HEK293 (cell line): ENCODE measurements at regions not wholly inside any gene's neighbourhood (a gene's known extent, or its start where the extent isn't known, plus 50 kb on each side); places are given as distances from the start of the nearest gene placed in this dataset.

ENCODE experiments used
- CTCF ChIA-PET: fragments of 350-600 bp; formaldehyde crosslinking; extraction: SDS; loops from one replicate; lab custom pipeline; 2021; ENCODE audit warnings: antibody characterized with exemption; lab: Yijun Ruan, JAX
- POLR2A ChIA-PET: fragments of 300-600 bp; formaldehyde crosslinking; extraction: SDS; loops from one replicate; lab custom pipeline; 2020; ENCODE audit warnings: antibody characterized with exemption, inconsistent platforms; lab: Yijun Ruan, JAX
- H3K27ac ChIP-seq: fragments of 200-500 bp; sonication (Bioruptor generic); 2 replicates; pipeline ENCODE4 v1.5.1; 2014; ENCODE audit warnings: low read depth, low read length, control low read depth, inconsistent platforms; ENCODE audit errors: extremely low read depth
- H3K36me3 ChIP-seq, 2 experiments: fragments of 200-500 bp in 1 of 2; sonication (Bioruptor generic) in 1 of 2; 1 replicate in 1 of 2; 2 replicates in 1 of 2; pipeline ENCODE4 v1.5.1; 2014 to 2017; ENCODE audit warnings: inconsistent platforms in 2 of 2, low read length in 2 of 2; ENCODE audit not compliant: control insufficient read depth in 2 of 2, insufficient read depth in 1 of 2
- H3K4me1 ChIP-seq: fragments of 200-500 bp; sonication (Bioruptor generic); 2 replicates; pipeline ENCODE4 v1.5.1; 2014; ENCODE audit warnings: mild to moderate bottlenecking, low read length, inconsistent platforms; ENCODE audit not compliant: control insufficient read depth, insufficient read depth
- H3K4me3 ChIP-seq: 2 replicates; pipeline ENCODE4 v1.5.1; 2011; ENCODE audit warnings: low read depth, mild to moderate bottlenecking, control low read depth, low read length, moderate library complexity
- H3K9me3 ChIP-seq: fragments of 200-500 bp; sonication (Bioruptor generic); 2 replicates; pipeline ENCODE4 v1.5.1; 2014; ENCODE audit warnings: low read depth, low read length, inconsistent platforms; ENCODE audit not compliant: control insufficient read depth, insufficient read depth
- BCL11A ChIP-seq: fragments of 450-650 bp; formaldehyde crosslinking; IDR thresholded peaks from 2 replicates; pipeline ENCODE4 v1.5.1; 2016; ENCODE audit warnings: low read depth, missing biosample characterization, missing genetic modification characterization
- FEZF1 ChIP-seq: fragments of 450-650 bp; formaldehyde crosslinking; IDR thresholded peaks from 2 replicates; pipeline ENCODE4 v1.5.1; 2016; ENCODE audit warnings: missing biosample characterization, missing genetic modification characterization
- GLIS2 ChIP-seq: fragments of 450-650 bp; formaldehyde crosslinking; IDR thresholded peaks from 2 replicates; pipeline ENCODE4 v1.5.1; 2016; ENCODE audit warnings: missing biosample characterization, missing genetic modification characterization
- HOXD13 ChIP-seq: sonication (generic); formaldehyde crosslinking; IDR thresholded peaks from 2 replicates; pipeline ENCODE4 v1.8.0; 2022; ENCODE audit warnings: missing genetic modification reagents, borderline replicate concordance
- KLF1 ChIP-seq: fragments of 450-650 bp; formaldehyde crosslinking; IDR thresholded peaks from 2 replicates; pipeline ENCODE4 v1.5.1; 2016; ENCODE audit warnings: missing biosample characterization, missing genetic modification characterization
- YY1 ChIP-seq: fragments of 450-650 bp; formaldehyde crosslinking; IDR thresholded peaks from 2 replicates; pipeline ENCODE4 v1.5.1; 2018; ENCODE audit warnings: missing biosample characterization, missing genetic modification characterization
- ZBTB20 ChIP-seq: fragments of 450-650 bp; formaldehyde crosslinking; IDR thresholded peaks from 2 replicates; pipeline ENCODE4 v1.5.1; 2016; ENCODE audit warnings: missing biosample characterization, missing genetic modification characterization
- ZNF10 ChIP-seq: fragments of 450-650 bp; formaldehyde crosslinking; IDR thresholded peaks from 2 replicates; pipeline ENCODE4 v1.5.1; 2017; ENCODE audit warnings: missing biosample characterization, missing genetic modification characterization
- ZNF114 ChIP-seq: fragments of 450-650 bp; formaldehyde crosslinking; IDR thresholded peaks from 2 replicates; pipeline ENCODE4 v1.5.0; 2017; ENCODE audit warnings: missing biosample characterization, missing genetic modification characterization
- ZNF221 ChIP-seq: fragments of 450-650 bp; formaldehyde crosslinking; IDR thresholded peaks from 2 replicates; pipeline ENCODE4 v1.5.1; 2017; ENCODE audit warnings: missing biosample characterization, missing genetic modification characterization, borderline replicate concordance
- ZNF239 ChIP-seq: fragments of 450-650 bp; formaldehyde crosslinking; IDR thresholded peaks from 2 replicates; pipeline ENCODE4 v1.5.1; 2016; ENCODE audit warnings: missing biosample characterization, missing genetic modification characterization
- ZNF266 ChIP-seq: fragments of 450-650 bp; formaldehyde crosslinking; IDR thresholded peaks from 2 replicates; pipeline ENCODE4 v1.5.1; 2016; ENCODE audit warnings: missing biosample characterization, missing genetic modification characterization, low read depth
- ZNF510 ChIP-seq: fragments of 450-650 bp; formaldehyde crosslinking; IDR thresholded peaks from 2 replicates; pipeline ENCODE4 v1.5.1; 2018; ENCODE audit warnings: mild to moderate bottlenecking, missing genetic modification characterization, missing biosample characterization; ENCODE audit not compliant: insufficient replicate concordance
- ZNF555 ChIP-seq: fragments of 450-650 bp; formaldehyde crosslinking; conservative IDR thresholded peaks from 2 replicates; pipeline ENCODE4 v1.5.1; 2017; ENCODE audit warnings: missing biosample characterization, mild to moderate bottlenecking, missing genetic modification characterization, inconsistent platforms
- ZNF558 ChIP-seq: fragments of 450-650 bp; formaldehyde crosslinking; IDR thresholded peaks from 2 replicates; pipeline ENCODE4 v1.5.1; 2016; ENCODE audit warnings: missing biosample characterization, missing genetic modification characterization
- ZNF629 ChIP-seq: fragments of 450-650 bp; formaldehyde crosslinking; IDR thresholded peaks from 2 replicates; pipeline ENCODE4 v1.5.1; 2017; ENCODE audit warnings: missing biosample characterization, missing genetic modification characterization
- ZNF654 ChIP-seq: fragments of 450-650 bp; formaldehyde crosslinking; IDR thresholded peaks from 2 replicates; pipeline ENCODE4 v1.5.1; 2016; ENCODE audit warnings: low read depth, missing biosample characterization, missing genetic modification characterization
- ZNF658 ChIP-seq: fragments of 450-650 bp; formaldehyde crosslinking; IDR thresholded peaks from 2 replicates; pipeline ENCODE4; 2016; ENCODE audit warnings: missing biosample characterization, missing genetic modification characterization
- ZNF660 ChIP-seq: fragments of 450-650 bp; IDR thresholded peaks from 2 replicates; pipeline ENCODE4 v1.5.1; 2018; ENCODE audit warnings: missing biosample characterization, mild to moderate bottlenecking, missing genetic modification characterization
- TF ChIP-seq, protein P1 (sequence below): fragments of 450-650 bp; formaldehyde crosslinking; IDR thresholded peaks from 2 replicates; pipeline ENCODE4 v1.5.1; 2016; ENCODE audit warnings: missing biosample characterization, missing genetic modification characterization
- TF ChIP-seq, protein P2 (sequence below): sonication (generic); formaldehyde crosslinking; IDR thresholded peaks from 2 replicates; pipeline ENCODE4 v1.8.1; 2022; ENCODE audit warnings: mild to moderate bottlenecking, moderate library complexity, missing genetic modification reagents
- TF ChIP-seq, protein P3 (sequence below): fragments of 450-650 bp; formaldehyde crosslinking; IDR thresholded peaks from 2 replicates; pipeline ENCODE4 v1.5.1; 2016; ENCODE audit warnings: missing biosample characterization, missing genetic modification characterization

DNA sequence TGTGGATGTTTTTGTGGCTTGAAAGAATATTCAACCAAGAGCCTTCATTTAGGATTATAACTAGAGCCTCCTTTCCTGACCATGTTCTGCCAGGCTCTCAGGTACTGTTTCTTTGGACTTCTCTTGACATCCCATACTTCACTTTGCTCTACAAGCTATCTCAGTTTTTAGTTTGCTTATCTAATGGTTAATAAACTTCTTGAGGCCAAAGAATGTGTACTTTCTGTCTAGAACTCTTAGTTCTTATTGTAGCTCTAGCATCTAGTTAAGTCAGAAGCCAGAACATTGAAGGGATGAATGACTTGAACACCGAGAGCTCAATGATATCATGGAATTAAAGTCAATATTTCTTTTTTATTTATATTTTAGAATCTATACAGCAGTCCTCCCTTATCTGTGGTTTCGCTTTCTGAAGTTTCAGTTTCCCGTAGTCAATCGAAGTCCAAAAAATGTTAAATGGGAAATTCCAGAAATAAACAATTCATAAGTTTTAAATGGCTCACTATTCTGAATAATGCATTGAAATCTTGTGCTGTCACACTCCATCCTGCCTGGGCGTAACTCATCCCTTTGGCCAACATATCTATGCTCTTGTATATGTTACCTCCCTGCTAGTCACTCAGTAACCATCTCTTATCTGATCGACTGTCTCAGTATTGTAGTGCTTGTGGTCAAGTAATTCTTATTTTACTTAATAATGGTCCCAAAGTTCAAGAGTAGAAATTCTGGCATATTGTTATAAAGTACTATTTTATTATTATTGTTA is 368.6 kb upstream of the RBMS3 start:
- no peaks in the 10 kb centered on the region for H3K9me3 ChIP-seq
- CTCF ChIA-PET = no interaction called here
- peaks cover 4% of the 10 kb centered on the region; the same call in 1 of the 2 replicates for H3K4me1 ChIP-seq
- TF ChIP-seq GLIS2 = no peak
- no peak for TF ChIP-seq YY1 (tag by site-specific recombination)
- TF ChIP-seq, protein P1, sequence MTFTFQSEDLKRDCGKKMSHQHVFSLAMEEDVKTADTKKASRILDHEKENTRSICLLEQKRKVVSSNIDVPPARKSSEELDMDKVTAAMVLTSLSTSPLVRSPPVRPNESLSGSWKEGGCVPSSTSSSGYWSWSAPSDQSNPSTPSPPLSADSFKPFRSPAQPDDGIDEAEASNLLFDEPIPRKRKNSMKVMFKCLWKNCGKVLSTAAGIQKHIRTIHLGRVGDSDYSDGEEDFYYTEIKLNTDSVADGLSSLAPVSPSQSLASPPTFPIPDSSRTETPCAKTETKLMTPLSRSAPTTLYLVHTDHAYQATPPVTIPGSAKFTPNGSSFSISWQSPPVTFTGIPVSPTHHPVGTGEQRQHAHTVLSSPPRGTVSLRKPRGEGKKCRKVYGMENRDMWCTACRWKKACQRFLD = no peak
- TF ChIP-seq ZBTB20 = no peak
- no peak for TF ChIP-seq FEZF1 (tag by site-specific recombination)
- TF ChIP-seq ZNF510 (tag by site-specific recombination) = no peak
- TF ChIP-seq, protein P2, sequence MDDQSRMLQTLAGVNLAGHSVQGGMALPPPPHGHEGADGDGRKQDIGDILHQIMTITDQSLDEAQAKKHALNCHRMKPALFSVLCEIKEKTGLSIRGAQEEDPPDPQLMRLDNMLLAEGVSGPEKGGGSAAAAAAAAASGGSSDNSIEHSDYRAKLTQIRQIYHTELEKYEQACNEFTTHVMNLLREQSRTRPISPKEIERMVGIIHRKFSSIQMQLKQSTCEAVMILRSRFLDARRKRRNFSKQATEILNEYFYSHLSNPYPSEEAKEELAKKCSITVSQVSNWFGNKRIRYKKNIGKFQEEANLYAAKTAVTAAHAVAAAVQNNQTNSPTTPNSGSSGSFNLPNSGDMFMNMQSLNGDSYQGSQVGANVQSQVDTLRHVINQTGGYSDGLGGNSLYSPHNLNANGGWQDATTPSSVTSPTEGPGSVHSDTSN (CRISPR knock-in tag) = no peak
- no peak for TF ChIP-seq HOXD13 (CRISPR knock-in tag)
- no peak overlapping the region for H3K27ac ChIP-seq
- H3K4me3 ChIP-seq = no peak overlapping the region
- POLR2A ChIA-PET = no interaction called here
- no peaks in the 10 kb centered on the region for H3K36me3 ChIP-seq

DNA sequence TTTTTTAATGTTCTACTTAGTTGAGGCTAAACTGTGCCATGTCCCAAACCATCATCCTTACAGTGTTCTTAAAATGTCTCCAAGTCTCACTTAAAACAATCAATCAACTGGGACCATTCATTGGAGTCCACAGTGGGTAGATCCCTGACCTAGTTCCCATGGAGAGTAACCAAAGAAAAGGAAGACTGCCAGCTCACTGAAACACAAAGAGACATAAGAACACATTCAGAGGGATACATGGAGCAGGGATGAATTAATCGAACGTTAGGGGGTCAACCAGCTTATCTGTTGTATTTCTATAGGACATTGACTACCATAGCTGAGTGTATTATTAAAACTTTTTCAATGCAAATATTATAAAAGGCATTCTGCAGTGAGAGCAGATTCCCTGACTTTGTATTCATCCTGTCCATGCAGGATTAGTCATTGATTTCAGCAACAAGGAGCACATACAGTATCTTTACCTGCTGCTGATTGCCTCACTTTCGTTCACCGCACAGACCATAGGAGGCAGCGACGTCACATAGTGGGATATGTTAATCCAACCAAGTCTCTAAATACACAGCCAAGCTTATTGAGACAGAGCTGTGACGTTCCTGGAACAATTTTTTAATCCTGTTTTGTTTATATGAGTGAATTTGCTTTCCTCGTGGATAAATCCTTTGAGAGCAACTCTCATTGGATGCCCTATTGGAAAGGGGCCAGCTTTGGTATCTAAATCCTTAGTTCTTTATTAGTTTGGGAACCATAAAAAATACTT is 364.9 kb upstream of the RBMS3 start:
- POLR2A ChIA-PET = interaction anchor here (0.7 to 0.9 kb wide), 2 partner anchors 80 to 878 kb away, joined by 3 read pairs; no protein-coding TSS in a partner anchor
- Histone ChIP-seq H3K36me3 (no peaks in the 10 kb centered on the region), H3K9me3 (no peaks in the 10 kb centered on the region), H3K4me1 (peaks cover 4% of the 10 kb centered on the region; the same call in 1 of the 2 replicates), H3K4me3 (no peak overlapping the region), H3K27ac (no peak overlapping the region)
- CTCF ChIA-PET = interaction anchor here (0.6 to 1.1 kb wide), 15 partner anchors 12 to 1425 kb away, joined by 3 to 5 read pairs (median 3); no protein-coding TSS in a partner anchor
- TF ChIP-seq BCL11A (tag by site-specific recombination) (no peak), ZNF555 (no peak), ZNF10 (tag by site-specific recombination) (no peak), ZNF266 (tag by site-specific recombination) (no peak), ZNF660 (tag by site-specific recombination) (0 out of 2 replicates have a peak, but pooled peaks have one; percentile 18)

DNA sequence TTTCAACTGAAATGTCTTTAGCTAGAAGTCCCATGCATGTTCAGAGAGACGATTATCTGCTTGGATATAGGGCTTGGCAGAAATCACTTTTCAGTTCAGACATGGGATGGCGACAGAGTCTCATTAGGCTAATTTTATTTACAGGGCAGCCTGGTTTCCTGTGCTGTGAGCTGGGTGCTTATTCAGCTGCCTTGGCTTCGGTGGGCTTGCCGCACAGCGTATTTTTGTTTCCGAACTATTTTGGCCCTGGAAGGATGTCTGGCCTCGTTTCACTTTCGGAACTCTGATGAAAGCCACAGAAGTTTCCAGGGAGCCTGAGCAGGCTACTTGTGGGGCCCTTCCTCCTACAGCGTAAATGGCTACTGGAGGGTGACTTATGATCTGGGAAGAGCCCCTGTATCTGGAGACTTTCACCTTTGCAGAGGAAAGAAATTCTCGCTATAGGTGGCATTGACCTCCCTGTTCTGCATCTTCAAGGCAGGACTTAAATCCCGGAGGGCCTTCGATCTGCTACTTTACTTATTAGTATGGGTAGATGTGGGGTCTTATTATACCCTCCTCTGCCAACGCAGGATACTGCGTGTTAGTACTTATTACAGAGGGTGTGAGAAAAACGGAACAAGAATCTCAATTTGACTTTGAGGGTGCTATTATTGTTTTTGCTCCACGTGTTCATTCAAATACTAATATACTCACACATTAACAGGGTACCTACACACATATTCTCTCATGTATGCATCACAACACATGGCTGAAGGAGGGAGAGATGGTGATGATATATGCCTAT is 364.0 kb upstream of the RBMS3 start:
- Histone ChIP-seq H3K27ac (no peak overlapping the region), H3K36me3 (no peaks in the 10 kb centered on the region), H3K4me1 (peaks cover 4% of the 10 kb centered on the region; the same call in 1 of the 2 replicates), H3K9me3 (no peaks in the 10 kb centered on the region), H3K4me3 (no peak overlapping the region)
- POLR2A ChIA-PET = interaction anchor here (0.9 kb wide), 1 partner anchor 81 kb away, joined by 3 read pairs; no protein-coding TSS in a partner anchor
- TF ChIP-seq ZNF658 (tag by site-specific recombination) (no peak), ZNF558 (tag by site-specific recombination) (no peak), KLF1 (tag by site-specific recombination) (no peak), ZNF239 (tag by site-specific recombination) (no peak), ZNF221 (tag by site-specific recombination) (no peak), ZNF654 (tag by site-specific recombination) (0 out of 2 replicates have a peak, but pooled peaks have one; percentile 21), ZNF114 (no peak), ZNF629 (tag by site-specific recombination) (no peak)
- TF ChIP-seq, protein P3, sequence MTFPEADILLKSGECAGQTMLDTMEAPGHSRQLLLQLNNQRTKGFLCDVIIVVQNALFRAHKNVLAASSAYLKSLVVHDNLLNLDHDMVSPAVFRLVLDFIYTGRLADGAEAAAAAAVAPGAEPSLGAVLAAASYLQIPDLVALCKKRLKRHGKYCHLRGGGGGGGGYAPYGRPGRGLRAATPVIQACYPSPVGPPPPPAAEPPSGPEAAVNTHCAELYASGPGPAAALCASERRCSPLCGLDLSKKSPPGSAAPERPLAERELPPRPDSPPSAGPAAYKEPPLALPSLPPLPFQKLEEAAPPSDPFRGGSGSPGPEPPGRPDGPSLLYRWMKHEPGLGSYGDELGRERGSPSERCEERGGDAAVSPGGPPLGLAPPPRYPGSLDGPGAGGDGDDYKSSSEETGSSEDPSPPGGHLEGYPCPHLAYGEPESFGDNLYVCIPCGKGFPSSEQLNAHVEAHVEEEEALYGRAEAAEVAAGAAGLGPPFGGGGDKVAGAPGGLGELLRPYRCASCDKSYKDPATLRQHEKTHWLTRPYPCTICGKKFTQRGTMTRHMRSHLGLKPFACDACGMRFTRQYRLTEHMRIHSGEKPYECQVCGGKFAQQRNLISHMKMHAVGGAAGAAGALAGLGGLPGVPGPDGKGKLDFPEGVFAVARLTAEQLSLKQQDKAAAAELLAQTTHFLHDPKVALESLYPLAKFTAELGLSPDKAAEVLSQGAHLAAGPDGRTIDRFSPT (tag by site-specific recombination) = no peak
- CTCF ChIA-PET = interaction anchor here (0.6 to 1.1 kb wide), 8 partner anchors 11 to 582 kb away, joined by 3 to 5 read pairs (median 3); no protein-coding TSS in a partner anchor
